GM23248 (cell line): ENCODE measurements at regions not wholly inside any gene's neighbourhood (a gene's known extent, or its start where the extent isn't known, plus 50 kb on each side); places are given as distances from the start of the nearest gene placed in this dataset.
A peak's percentile ranks its signal among the peaks of the same experiment; 100 is the strongest.
"Not testable (repeated sequence)": the region's sequence is repeated elsewhere in the genome, so short reads cannot be mapped to it uniquely, and the experiment has no call there.

Experiments
- DNase-seq: peaks from one replicate; pipeline ENCODE4 v3.0.0-alpha.2; 2015
- H2AFZ ChIP-seq: fragments of 200-600 bp; sonication (generic); 2 replicates; pipeline ENCODE4 v1.6.1; 2016; ENCODE audit warnings: antibody characterized with exemption
- H3F3A ChIP-seq: fragments of 200-600 bp; sonication (generic); 2 replicates; pipeline ENCODE4 v1.6.1; 2016; ENCODE audit warnings: mild to moderate bottlenecking, antibody characterized with exemption, mixed run types; ENCODE audit not compliant: insufficient read depth
- H3K27ac ChIP-seq: fragments of 200-600 bp; sonication (generic); 2 replicates; pipeline ENCODE4 v1.5.1; 2016; ENCODE audit warnings: mild to moderate bottlenecking
- H3K27me3 ChIP-seq: fragments of 200-600 bp; sonication (generic); replicated peaks from 2 replicates; pipeline ENCODE4 v1.6.1; 2016; ENCODE audit warnings: mild to moderate bottlenecking; ENCODE audit not compliant: insufficient read depth
- H3K36me3 ChIP-seq: fragments of 200-600 bp; sonication (generic); 2 replicates; pipeline ENCODE4 v1.6.1; 2016; ENCODE audit warnings: low read depth, mild to moderate bottlenecking
- H3K4me1 ChIP-seq: fragments of 200-600 bp; sonication (generic); 2 replicates; pipeline ENCODE4 v1.6.1; 2016; ENCODE audit warnings: mild to moderate bottlenecking; ENCODE audit not compliant: insufficient read depth
- H3K4me2 ChIP-seq: fragments of 200-600 bp; sonication (generic); one replicate; pipeline ENCODE4 v1.6.1; 2016; ENCODE audit warnings: mild to moderate bottlenecking; ENCODE audit not compliant: unreplicated experiment
- H3K4me3 ChIP-seq: fragments of 200-600 bp; sonication (generic); 2 replicates; pipeline ENCODE4 v1.5.1; 2016; ENCODE audit warnings: mild to moderate bottlenecking
- H3K79me2 ChIP-seq: fragments of 200-600 bp; sonication (generic); 2 replicates; pipeline ENCODE4 v1.6.1; 2016; ENCODE audit warnings: mild to moderate bottlenecking; ENCODE audit not compliant: insufficient read depth
- H3K9ac ChIP-seq: fragments of 200-600 bp; sonication (generic); 2 replicates; pipeline ENCODE4 v1.6.1; 2016; ENCODE audit warnings: mild to moderate bottlenecking
- H3K9me2 ChIP-seq: fragments of 200-600 bp; sonication (generic); 2 replicates; pipeline ENCODE4 v1.6.1; 2016; ENCODE audit warnings: mixed run types, mild to moderate bottlenecking, moderate library complexity; ENCODE audit not compliant: insufficient read depth
- H3K9me3 ChIP-seq: fragments of 200-600 bp; sonication (generic); one replicate; pipeline ENCODE4 v1.6.1; 2017; ENCODE audit warnings: low read depth
- H4K20me1 ChIP-seq: fragments of 200-600 bp; sonication (generic); 2 replicates; pipeline ENCODE4 v1.6.0; 2016; ENCODE audit not compliant: insufficient read depth
- whole genome bisulfite sequencing, 2 experiments: methylation state at CpG; one replicate each; pipeline ENCODE4 v1.1.6; 2015 to 2017; ENCODE audit warnings: low lambda C conversion rate in 2 of 2, low coverage in 1 of 2; ENCODE audit errors: missing lambda C conversion rate in 2 of 2; 5-methylcytosine and 5-hydroxymethylcytosine counted together
- in situ Hi-C: fragments of 300-500 bp; cut with MboI; formaldehyde crosslinking; loops from 2 replicates; pipeline ENCODE4 v1.15.0; 2020

DNA sequence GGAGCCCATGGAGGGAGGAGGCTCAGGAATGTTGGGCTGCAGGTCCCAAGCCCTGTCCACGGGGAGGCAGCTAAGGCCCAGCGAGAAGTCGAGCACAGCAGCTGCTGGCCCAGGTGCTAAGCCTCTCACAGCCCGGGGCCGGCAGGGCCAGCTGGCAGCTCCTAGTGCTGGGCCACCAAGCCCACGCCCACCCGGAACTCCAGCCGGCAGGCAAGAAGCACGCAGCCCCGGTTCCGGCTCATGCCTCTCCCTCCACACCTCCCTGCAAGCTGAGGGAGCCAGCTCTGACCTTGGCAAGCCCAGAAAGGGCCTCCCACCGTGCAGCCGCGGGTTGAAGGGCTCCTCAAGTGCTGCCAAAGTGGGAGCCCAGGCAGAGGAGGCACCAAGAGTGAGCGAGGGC, 121.3 kb upstream of the HMX1 start:
- H3K27me3 ChIP-seq, H3K9me3 ChIP-seq, H3K36me3 ChIP-seq, in situ Hi-C loops, H3K79me2 ChIP-seq, DNase-seq, H2AFZ ChIP-seq, H3K9ac ChIP-seq, H3K4me3 ChIP-seq, H3K9me2 ChIP-seq, H3F3A ChIP-seq, H3K4me1 ChIP-seq, H3K27ac ChIP-seq, H4K20me1 ChIP-seq, H3K4me2 ChIP-seq: not testable (repeated sequence)
- WGBS, 2 experiments: 52 to 55% methylated on average over 11 to 15 of the region's 15 CpGs

- H3K9me3 ChIP-seq, H3F3A ChIP-seq, H2AFZ ChIP-seq, H3K4me3 ChIP-seq, H3K36me3 ChIP-seq, in situ Hi-C loops, H3K79me2 ChIP-seq, H3K4me1 ChIP-seq, H4K20me1 ChIP-seq, H3K27ac ChIP-seq, H3K9ac ChIP-seq, H3K4me2 ChIP-seq, H3K9me2 ChIP-seq, H3K27me3 ChIP-seq: not testable (repeated sequence)
- peak; percentile 1 for DNase-seq
Measured at GRCh38 chr4:8991449-8991848, 119.8 kb upstream of the HMX1 start.

DNA sequence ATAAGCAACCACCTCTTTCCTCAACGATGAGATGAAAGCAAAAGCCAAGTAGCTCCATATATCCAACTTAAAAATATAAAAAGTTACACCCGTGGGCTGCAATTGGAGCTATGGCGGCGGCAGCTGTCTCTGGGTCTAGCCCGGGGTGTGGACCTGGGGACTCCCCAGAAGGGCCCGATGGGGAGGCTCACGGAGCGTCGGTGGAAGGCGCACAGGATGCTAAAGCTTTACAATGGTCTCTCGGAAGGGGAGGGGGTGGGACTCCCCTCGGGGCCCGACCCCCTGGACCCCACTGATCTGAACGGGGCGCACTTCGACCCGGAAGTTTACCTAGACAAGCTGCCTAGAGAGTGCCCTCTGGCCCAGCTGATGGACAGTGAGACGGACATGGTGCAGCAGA, 118.7 kb upstream of the HMX1 start:
- H3K27me3 ChIP-seq, H3K4me1 ChIP-seq, DNase-seq, H4K20me1 ChIP-seq, H3K9me3 ChIP-seq, H3K4me2 ChIP-seq, H3K27ac ChIP-seq, H3K36me3 ChIP-seq, H3F3A ChIP-seq, in situ Hi-C loops, H3K4me3 ChIP-seq, H3K9ac ChIP-seq, H3K79me2 ChIP-seq, H2AFZ ChIP-seq, H3K9me2 ChIP-seq: not testable (repeated sequence)
- WGBS, 2 experiments: 52 to 53% methylated on average over 12 to 16 of the region's 18 CpGs

DNA sequence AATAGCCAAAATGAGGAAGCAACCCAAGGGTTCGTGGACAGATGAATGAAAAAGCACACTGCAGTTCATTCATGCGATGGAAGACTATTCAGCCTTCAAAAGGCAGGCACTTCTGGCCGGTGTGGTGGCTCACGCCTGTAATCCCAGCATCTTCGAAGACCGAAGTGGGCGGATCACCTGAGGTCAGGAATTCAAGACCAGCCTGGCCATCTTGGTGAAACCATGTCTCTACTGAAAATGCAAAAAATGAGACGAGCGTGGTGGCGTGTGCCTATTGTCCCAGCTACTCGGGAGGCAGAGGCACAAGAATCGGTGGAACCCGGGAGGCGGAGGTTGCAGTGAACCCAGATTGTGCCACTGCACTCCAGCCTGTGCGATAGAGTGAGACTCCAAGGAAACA, 114.1 kb upstream of the HMX1 start:
- H3K36me3 ChIP-seq, H3K9ac ChIP-seq, DNase-seq, H4K20me1 ChIP-seq, H3F3A ChIP-seq, H3K9me3 ChIP-seq, H3K4me1 ChIP-seq, in situ Hi-C loops, H2AFZ ChIP-seq, H3K79me2 ChIP-seq, H3K4me2 ChIP-seq, H3K9me2 ChIP-seq, H3K4me3 ChIP-seq, H3K27me3 ChIP-seq, H3K27ac ChIP-seq: not testable (repeated sequence)
- WGBS, 2 experiments: 51 to 53% methylated on average over 15 of the region's 15 CpGs

- H3K27ac ChIP-seq, H3K27me3 ChIP-seq, H4K20me1 ChIP-seq, H3K36me3 ChIP-seq, H3K9me3 ChIP-seq, H2AFZ ChIP-seq, H3K4me1 ChIP-seq, H3K79me2 ChIP-seq, H3K4me2 ChIP-seq, H3F3A ChIP-seq, DNase-seq, H3K9ac ChIP-seq, H3K9me2 ChIP-seq, H3K4me3 ChIP-seq, in situ Hi-C loops: not testable (repeated sequence)
- 60 to 68% methylated on average over 11 of the region's 11 CpGs for WGBS, 2 experiments
Measured at GRCh38 chr4:8984641-8985040, 113.0 kb upstream of the HMX1 start.

DNA sequence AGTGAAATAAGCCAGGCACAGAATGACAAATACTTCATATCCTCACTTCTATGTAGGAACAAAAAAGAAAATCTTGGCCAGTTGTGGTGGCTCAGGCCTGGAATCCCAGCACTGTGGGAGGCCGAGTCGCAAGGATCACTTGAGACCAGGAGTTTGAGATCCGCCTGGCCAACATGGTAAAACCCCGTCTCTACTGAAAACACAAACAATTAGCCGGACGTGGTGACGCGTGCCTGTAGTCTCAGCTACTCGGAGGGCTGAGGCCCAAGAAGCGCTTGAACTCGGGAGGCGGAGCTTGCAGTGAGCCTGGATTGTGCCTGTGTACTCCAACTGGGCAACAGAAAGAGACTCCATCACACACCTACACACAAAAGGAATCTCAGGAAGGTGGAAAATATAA, 112.3 kb upstream of the HMX1 start:
- H4K20me1 ChIP-seq, H2AFZ ChIP-seq, H3K4me2 ChIP-seq, H3F3A ChIP-seq, H3K36me3 ChIP-seq, in situ Hi-C loops, H3K4me3 ChIP-seq, DNase-seq, H3K4me1 ChIP-seq, H3K27ac ChIP-seq, H3K79me2 ChIP-seq, H3K9me3 ChIP-seq, H3K27me3 ChIP-seq, H3K9me2 ChIP-seq, H3K9ac ChIP-seq: not testable (repeated sequence)
- 65 to 67% methylated on average over 12 of the region's 12 CpGs for WGBS, 2 experiments

DNA sequence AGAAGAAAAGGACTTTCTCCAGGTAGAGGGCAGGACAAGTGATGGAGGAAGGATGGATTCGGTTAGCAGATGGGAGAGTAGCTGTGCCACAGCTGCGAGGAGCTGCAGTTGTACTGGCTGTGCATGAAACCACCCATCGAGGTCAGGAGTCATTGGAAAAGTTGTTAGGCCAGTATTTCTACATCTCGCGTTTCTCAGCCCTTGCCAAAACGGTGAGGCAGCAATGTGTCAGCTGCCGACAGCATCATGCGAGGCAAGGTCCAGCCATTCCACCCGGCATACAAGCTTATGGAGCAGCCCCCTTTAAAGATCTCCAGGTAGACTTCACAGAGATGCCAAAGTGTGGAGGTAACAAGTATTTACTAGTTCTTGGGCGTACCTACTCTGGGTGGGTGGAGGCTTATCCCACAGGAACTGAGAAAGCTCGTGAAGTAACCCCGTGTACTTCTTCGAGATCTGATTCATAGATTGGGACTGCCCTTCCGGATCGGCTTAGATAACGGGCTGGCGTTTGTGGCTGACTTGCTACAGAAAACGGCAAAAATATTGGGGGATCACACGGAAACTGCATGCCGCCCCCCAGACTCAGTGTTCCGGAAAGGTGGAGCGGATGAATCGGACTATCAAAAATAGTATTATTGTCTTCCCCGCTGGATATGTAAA, 105.0 kb upstream of the HMX1 start:
- 51 to 52% methylated on average over 24 of the region's 24 CpGs for WGBS, 2 experiments
- H3K27me3 ChIP-seq, H3K9ac ChIP-seq, DNase-seq, H3K4me1 ChIP-seq, H3K36me3 ChIP-seq, H3K9me3 ChIP-seq, in situ Hi-C loops, H4K20me1 ChIP-seq, H3K4me3 ChIP-seq, H2AFZ ChIP-seq, H3K79me2 ChIP-seq, H3K9me2 ChIP-seq, H3F3A ChIP-seq, H3K27ac ChIP-seq, H3K4me2 ChIP-seq: not testable (repeated sequence)

GRCh38 chr4:8972635-8973034, 101.0 kb upstream of the HMX1 start:
- H3K4me1 ChIP-seq, H3K9ac ChIP-seq, H3K4me3 ChIP-seq, H3K27me3 ChIP-seq, H3K9me2 ChIP-seq, H3K36me3 ChIP-seq, H3K9me3 ChIP-seq, in situ Hi-C loops, H3F3A ChIP-seq, H4K20me1 ChIP-seq, H3K4me2 ChIP-seq, H3K79me2 ChIP-seq, H3K27ac ChIP-seq, H2AFZ ChIP-seq, DNase-seq: not testable (repeated sequence)
- 73 to 76% methylated on average over 7 of the region's 7 CpGs for whole genome bisulfite sequencing, 2 experiments
